K562 (cell line): ENCODE measurements at regions not wholly inside any gene's neighbourhood (a gene's known extent, or its start where the extent isn't known, plus 50 kb on each side); places are given as distances from the start of the nearest gene placed in this dataset.

Experiments
- CBX2 ChIP-seq: fragments of 200-600 bp; sonication (generic); IDR thresholded peaks from one replicate; pipeline ENCODE4 v1.6.1; 2012; ENCODE audit warnings: mild to moderate bottlenecking, low read length, inconsistent platforms; ENCODE audit not compliant: insufficient read depth, poor library complexity, severe bottlenecking
- EGR1 ChIP-seq: fragments of 450-650 bp; conservative IDR thresholded peaks from 2 replicates; pipeline ENCODE4 v1.6.1; 2017; ENCODE audit warnings: mild to moderate bottlenecking
- ERF ChIP-seq: fragments of 450-650 bp; formaldehyde crosslinking; IDR thresholded peaks from 2 replicates; pipeline ENCODE4 v1.4.0; 2020; ENCODE audit warnings: mild to moderate bottlenecking, mixed read lengths
- MYNN ChIP-seq, 2 experiments: sonication (generic); formaldehyde crosslinking in 1 of 2; IDR thresholded peaks; 2 replicates each; pipeline versions ENCODE4 v1.5.0 to v1.6.1; 2016 to 2020; ENCODE audit warnings: antibody characterized with exemption in 1 of 2, missing genetic modification reagents in 1 of 2
- NONO ChIP-seq, 2 experiments: fragments of 200-400 bp in 1 of 2; fragments of 450-650 bp in 1 of 2; formaldehyde crosslinking in 1 of 2; IDR thresholded peaks; 2 replicates each; pipeline ENCODE4 v1.6.1; 2017; ENCODE audit warnings: low read depth in 2 of 2, mild to moderate bottlenecking in 2 of 2, moderate library complexity in 2 of 2, low read length in 1 of 2
- RAD21 ChIP-seq, 2 experiments: fragments of 250-450 bp in 1 of 2; fragments of 450-650 bp in 1 of 2; sonication (Bioruptor Pico) in 1 of 2; formaldehyde crosslinking in 1 of 2; IDR thresholded peaks in 1 of 2; conservative IDR thresholded peaks in 1 of 2; 2 replicates each; pipeline versions ENCODE4 v1.4.0 to v1.8.0; 2020 to 2022; ENCODE audit warnings: mild to moderate bottlenecking in 2 of 2, moderate library complexity in 1 of 2
- REST ChIP-seq, 2 experiments: fragments of 450-650 bp; formaldehyde crosslinking in 1 of 2; IDR thresholded peaks; 2 replicates each; pipeline versions ENCODE4 v1.4.0 to v1.6.1; 2014 to 2020; ENCODE audit warnings: mild to moderate bottlenecking in 2 of 2, borderline replicate concordance in 1 of 2, low read depth in 1 of 2
- ZBTB17 ChIP-seq: fragments of 450-650 bp; formaldehyde crosslinking; IDR thresholded peaks from 2 replicates; pipeline ENCODE4 v1.4.0; 2020; ENCODE audit warnings: mild to moderate bottlenecking
- ZNF134 ChIP-seq: fragments of 250-450 bp; sonication (Bioruptor Pico); conservative IDR thresholded peaks from 2 replicates; pipeline ENCODE4 v1.4.0; 2020
- ZNF232 ChIP-seq: sonication (generic); formaldehyde crosslinking; IDR thresholded peaks from 2 replicates; pipeline ENCODE4 v1.8.0; 2022; ENCODE audit warnings: mild to moderate bottlenecking, missing genetic modification reagents
- ZNF384 ChIP-seq: IDR thresholded peaks from 2 replicates; pipeline ENCODE4 v1.6.1; 2012; ENCODE audit warnings: low read depth, low read length, improper control_type of control experiment
- TF ChIP-seq, protein P1 (sequence below): sonication (generic); formaldehyde crosslinking; IDR thresholded peaks from 2 replicates; pipeline ENCODE4 v1.9.0; 2022; ENCODE audit warnings: mild to moderate bottlenecking, missing genetic modification reagents
- TF ChIP-seq, protein P2 (sequence below): fragments of 250-450 bp; sonication (Bioruptor Pico); IDR thresholded peaks from 2 replicates; pipeline ENCODE4 v1.4.0; 2020
- TF ChIP-seq, protein P3 (sequence below): fragments of 250-450 bp; sonication (Bioruptor Pico); IDR thresholded peaks from 2 replicates; pipeline ENCODE4 v1.6.1; 2021; ENCODE audit warnings: mild to moderate bottlenecking

DNA sequence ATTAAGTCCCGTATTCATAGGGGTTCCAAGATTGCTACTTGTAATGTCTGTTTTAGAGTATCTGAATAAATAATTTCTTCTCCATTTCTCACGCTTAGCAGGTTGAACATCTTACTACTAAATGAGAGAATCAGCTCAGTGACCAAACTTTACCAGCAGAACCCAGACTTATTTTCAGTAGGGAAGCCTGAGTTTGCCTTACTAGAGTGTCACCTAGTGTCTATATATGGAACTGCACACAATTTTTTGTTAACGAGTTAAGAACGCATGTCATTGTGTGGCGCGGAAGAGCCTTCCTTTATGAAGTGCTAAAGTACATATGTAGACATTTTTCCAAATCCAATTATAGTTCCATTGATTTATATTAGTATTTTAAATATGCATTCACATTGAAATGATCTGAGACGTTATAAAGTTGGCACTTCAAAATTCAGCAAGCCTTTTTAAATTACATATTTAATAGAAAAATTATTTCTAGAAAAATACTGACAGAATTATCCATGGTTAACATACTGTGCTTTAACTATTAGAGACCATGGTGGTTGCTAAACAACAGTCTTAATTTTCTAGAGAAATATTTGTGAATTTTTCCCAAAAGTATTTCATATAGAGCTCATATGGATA is 88.3 kb downstream of the RPS29 start (continued):
- TF ChIP-seq REST (IDR thresholded peaks at IDR 0.05; ENCODE audit: borderline replicate concordance) (peak; percentile 45; the same call in 1 of the 2 replicates), REST (CRISPR knock-in tag; IDR thresholded peaks at IDR 0.05; ENCODE audit: low read depth) (no peak), CBX2 (no peak), NONO (IDR thresholded peaks at IDR 0.05; ENCODE audit: low read depth in 2 of 2, low read length in 1 of 2) (no peak), MYNN (IDR thresholded peaks at IDR 0.05) (no peak), MYNN (CRISPR knock-in tag; IDR thresholded peaks at IDR 0.05) (no peak), ZNF134 (CRISPR knock-in tag) (no peak), EGR1 (no peak), ERF (CRISPR knock-in tag) (no peak), RAD21 (CRISPR knock-in tag; conservative IDR thresholded peaks at IDR 0.05 in 1 of 2, IDR thresholded peaks at IDR 0.05 in 1 of 2) (peak; percentile 55 to 76), ZBTB17 (CRISPR knock-in tag) (no peak), ZNF232 (CRISPR knock-in tag) (no peak), ZNF384 (no peak)
- TF ChIP-seq, protein P1, sequence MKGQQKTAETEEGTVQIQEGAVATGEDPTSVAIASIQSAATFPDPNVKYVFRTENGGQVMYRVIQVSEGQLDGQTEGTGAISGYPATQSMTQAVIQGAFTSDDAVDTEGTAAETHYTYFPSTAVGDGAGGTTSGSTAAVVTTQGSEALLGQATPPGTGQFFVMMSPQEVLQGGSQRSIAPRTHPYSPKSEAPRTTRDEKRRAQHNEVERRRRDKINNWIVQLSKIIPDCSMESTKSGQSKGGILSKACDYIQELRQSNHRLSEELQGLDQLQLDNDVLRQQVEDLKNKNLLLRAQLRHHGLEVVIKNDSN (CRISPR knock-in tag): no peak
- TF ChIP-seq, protein P2, sequence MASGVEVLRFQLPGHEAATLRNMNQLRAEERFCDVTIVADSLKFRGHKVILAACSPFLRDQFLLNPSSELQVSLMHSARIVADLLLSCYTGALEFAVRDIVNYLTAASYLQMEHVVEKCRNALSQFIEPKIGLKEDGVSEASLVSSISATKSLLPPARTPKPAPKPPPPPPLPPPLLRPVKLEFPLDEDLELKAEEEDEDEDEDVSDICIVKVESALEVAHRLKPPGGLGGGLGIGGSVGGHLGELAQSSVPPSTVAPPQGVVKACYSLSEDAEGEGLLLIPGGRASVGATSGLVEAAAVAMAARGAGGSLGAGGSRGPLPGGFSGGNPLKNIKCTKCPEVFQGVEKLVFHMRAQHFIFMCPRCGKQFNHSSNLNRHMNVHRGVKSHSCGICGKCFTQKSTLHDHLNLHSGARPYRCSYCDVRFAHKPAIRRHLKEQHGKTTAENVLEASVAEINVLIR: no peak
- TF ChIP-seq, protein P3, sequence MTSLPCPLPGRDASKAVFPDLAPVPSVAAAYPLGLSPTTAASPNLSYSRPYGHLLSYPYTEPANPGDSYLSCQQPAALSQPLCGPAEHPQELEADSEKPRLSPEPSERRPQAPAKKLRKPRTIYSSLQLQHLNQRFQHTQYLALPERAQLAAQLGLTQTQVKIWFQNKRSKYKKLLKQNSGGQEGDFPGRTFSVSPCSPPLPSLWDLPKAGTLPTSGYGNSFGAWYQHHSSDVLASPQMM (CRISPR knock-in tag): no peak
